Immature natural killer cell (primary cell): ENCODE measurements at regions not wholly inside any gene's neighbourhood (a gene's known extent, or its start where the extent isn't known, plus 50 kb on each side); places are given as distances from the start of the nearest gene placed in this dataset.

Source experiments
- DNase-seq, 3 donors: peaks; one replicate each; pipeline ENCODE4 v3.0.0; 2022; ENCODE audit warnings: mixed read lengths in 1 of 3
- H3K27ac Mint-ChIP-seq, 6 donors: one replicate each; pipeline ENCODE4 v1.8.0; 2020; ENCODE audit warnings: mixed read lengths in 6 of 6, mild to moderate bottlenecking in 5 of 6, inconsistent platforms in 4 of 6, moderate library complexity in 3 of 6
- H3K27me3 Mint-ChIP-seq, 3 donors: one replicate each; pipeline ENCODE4 v1.8.0; 2020 to 2021; ENCODE audit warnings: low read depth in 3 of 3, mild to moderate bottlenecking in 3 of 3, mixed read lengths in 3 of 3, moderate library complexity in 3 of 3, inconsistent platforms in 1 of 3
- H3K36me3 Mint-ChIP-seq, 3 donors: one replicate each; pipeline ENCODE4 v1.8.0; 2020; ENCODE audit warnings: mixed read lengths in 3 of 3, inconsistent platforms in 2 of 3, mild to moderate bottlenecking in 2 of 3
- H3K4me1 Mint-ChIP-seq, 2 donors: one replicate each; pipeline ENCODE4 v1.8.0; 2020; ENCODE audit warnings: inconsistent platforms in 2 of 2, mild to moderate bottlenecking in 2 of 2, mixed read lengths in 2 of 2, moderate library complexity in 1 of 2
- H3K4me3 Mint-ChIP-seq, 5 donors: one replicate each; pipeline ENCODE4 v1.8.0; 2020; ENCODE audit warnings: mild to moderate bottlenecking in 5 of 5, mixed read lengths in 5 of 5, inconsistent platforms in 3 of 5, moderate library complexity in 3 of 5
- H3K9me3 Mint-ChIP-seq, 6 donors: one replicate each; pipeline ENCODE4 v1.8.0; 2020; ENCODE audit warnings: mild to moderate bottlenecking in 6 of 6, mixed read lengths in 6 of 6, inconsistent platforms in 4 of 6, moderate library complexity in 3 of 6

DNA sequence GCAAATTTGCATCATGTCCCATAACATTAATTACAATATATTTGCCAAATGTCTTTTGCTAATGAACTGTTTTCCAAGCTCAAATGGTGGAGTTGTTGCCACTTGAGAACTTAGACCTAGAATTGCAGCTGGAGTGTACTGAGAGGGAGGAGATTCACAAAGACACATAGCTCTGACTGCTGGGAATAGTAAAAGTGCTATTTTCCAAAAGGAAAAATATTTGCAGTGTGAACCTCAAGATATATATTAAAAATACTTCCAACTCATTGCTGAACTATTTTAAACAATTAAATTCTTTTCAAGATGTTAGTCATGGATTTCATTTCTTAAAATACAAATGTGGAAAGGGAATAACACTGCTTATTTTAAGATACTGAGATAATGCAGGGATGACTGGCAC, 666.8 kb upstream of the ARPP21 start:
- Mint-ChIP-seq H3K9me3 (peaks cover 7 to 32% (median 16%) of the 10 kb centered on the region in 6 donors), H3K27ac (no peak overlapping the region), H3K36me3 (no peaks in the 10 kb centered on the region), H3K27me3 (peaks cover 0 to 2% (median 0%) of the 10 kb centered on the region in 3 donors), H3K4me3 (no peak overlapping the region), H3K4me1 (no peaks in the 10 kb centered on the region)
- DNase-seq, result no peak

DNA sequence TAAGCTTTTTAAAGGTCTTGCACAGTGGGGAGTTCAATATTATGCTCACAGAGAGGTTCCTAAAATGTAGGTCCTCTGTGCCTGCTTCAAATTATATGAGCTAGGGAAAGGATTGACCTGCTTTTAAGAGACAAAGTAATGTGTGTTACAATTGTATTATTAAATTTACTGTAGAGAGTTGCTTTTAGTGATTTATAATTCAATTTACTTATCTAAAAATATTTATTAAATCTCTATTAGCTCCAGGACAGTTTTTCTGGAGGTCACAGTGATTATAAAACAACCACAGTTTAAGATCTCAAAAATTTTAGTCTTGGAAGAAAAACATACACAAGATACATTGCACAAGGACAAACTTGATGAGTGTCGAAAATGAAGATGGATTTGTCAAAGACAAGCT, 665.7 kb upstream of the ARPP21 start:
- DNase-seq, result no peak
- Mint-ChIP-seq H3K27ac (no peak overlapping the region), H3K4me1 (no peaks in the 10 kb centered on the region), H3K9me3 (peaks cover 12 to 35% (median 21%) of the 10 kb centered on the region in 6 donors), H3K4me3 (no peak overlapping the region), H3K36me3 (no peaks in the 10 kb centered on the region), H3K27me3 (peaks cover 0 to 2% (median 0%) of the 10 kb centered on the region in 3 donors)

DNA sequence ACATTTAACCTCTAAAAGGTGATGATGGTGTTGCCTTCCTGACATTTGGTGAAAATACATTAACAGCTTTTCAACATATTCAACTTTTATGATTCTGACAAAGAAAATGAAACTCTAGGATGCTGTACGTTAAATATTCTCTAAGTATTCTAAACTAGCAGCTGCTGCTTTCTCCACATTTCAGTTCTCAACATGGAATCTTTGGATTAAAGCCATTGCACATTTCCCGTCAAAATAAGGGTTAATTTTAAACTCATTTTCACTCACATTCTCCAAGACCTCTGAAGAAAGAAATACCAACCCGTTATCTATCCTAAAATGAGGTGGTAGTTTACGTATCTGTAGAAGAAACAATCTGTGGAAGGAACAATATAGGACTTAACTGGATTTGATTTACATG, 655.7 kb upstream of the ARPP21 start:
- Mint-ChIP-seq H3K4me3 (no peak overlapping the region), H3K36me3 (no peaks in the 10 kb centered on the region), H3K9me3 (peaks cover 3 to 27% (median 12%) of the 10 kb centered on the region in 6 donors), H3K27me3 (peaks cover 0 to 2% (median 0%) of the 10 kb centered on the region in 3 donors), H3K4me1 (no peaks in the 10 kb centered on the region), H3K27ac (no peak overlapping the region)
- no peak for DNase-seq

GRCh38 chr3:34988296-34988695, 651.0 kb upstream of the ARPP21 start:
- no peaks in the 10 kb centered on the region for H3K36me3 Mint-ChIP-seq
- no peak overlapping the region for H3K4me3 Mint-ChIP-seq
- H3K9me3 Mint-ChIP-seq, result peaks cover 0 to 28% (median 10%) of the 10 kb centered on the region in 6 donors
- no peaks in the 10 kb centered on the region for H3K27me3 Mint-ChIP-seq
- DNase-seq, result no peak
- H3K4me1 Mint-ChIP-seq, result no peaks in the 10 kb centered on the region
- no peak overlapping the region for H3K27ac Mint-ChIP-seq

GRCh38 chr3:34995796-34996430, 643.4 kb upstream of the ARPP21 start:
- Mint-ChIP-seq H3K9me3 (peaks cover 0 to 8% (median 2%) of the 10 kb centered on the region in 6 donors), H3K27me3 (no peaks in the 10 kb centered on the region), H3K4me3 (no peak overlapping the region), H3K4me1 (no peaks in the 10 kb centered on the region), H3K36me3 (no peaks in the 10 kb centered on the region), H3K27ac (no peak overlapping the region)
- DNase-seq, result no peak

DNA sequence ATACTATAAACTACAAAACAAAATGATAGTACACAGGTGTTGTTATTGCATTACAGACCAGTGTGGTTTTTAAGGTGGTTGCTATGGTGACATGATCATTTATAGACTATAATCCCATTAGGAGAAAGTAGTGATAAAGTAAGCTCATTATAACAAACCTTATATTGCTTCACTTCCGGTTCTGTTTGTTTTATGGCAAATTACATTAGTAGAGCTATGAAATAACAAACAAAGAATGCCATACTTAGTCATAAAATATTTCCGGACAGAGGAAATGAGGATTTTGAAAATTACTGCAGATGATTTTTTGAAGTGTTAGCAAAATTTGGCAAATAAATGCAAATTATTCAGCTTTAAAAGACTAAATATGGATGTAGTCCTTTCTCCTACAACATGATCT, 640.4 kb upstream of the ARPP21 start:
- Mint-ChIP-seq H3K27me3 (no peaks in the 10 kb centered on the region), H3K9me3 (peaks cover 0 to 4% (median 2%) of the 10 kb centered on the region in 6 donors), H3K27ac (no peak overlapping the region), H3K36me3 (no peaks in the 10 kb centered on the region), H3K4me3 (no peak overlapping the region), H3K4me1 (no peaks in the 10 kb centered on the region)
- no peak for DNase-seq

- Mint-ChIP-seq H3K9me3 (peaks cover 2 to 12% (median 7%) of the 10 kb centered on the region in 6 donors), H3K4me1 (no peaks in the 10 kb centered on the region), H3K36me3 (peaks cover 0 to 5% (median 0%) of the 10 kb centered on the region in 3 donors), H3K4me3 (no peak overlapping the region), H3K27me3 (no peaks in the 10 kb centered on the region), H3K27ac (no peak overlapping the region)
- DNase-seq, result no peak
These were observed 627.1 kb upstream of the ARPP21 start for GRCh38 chr3:35012214-35012613.

DNA sequence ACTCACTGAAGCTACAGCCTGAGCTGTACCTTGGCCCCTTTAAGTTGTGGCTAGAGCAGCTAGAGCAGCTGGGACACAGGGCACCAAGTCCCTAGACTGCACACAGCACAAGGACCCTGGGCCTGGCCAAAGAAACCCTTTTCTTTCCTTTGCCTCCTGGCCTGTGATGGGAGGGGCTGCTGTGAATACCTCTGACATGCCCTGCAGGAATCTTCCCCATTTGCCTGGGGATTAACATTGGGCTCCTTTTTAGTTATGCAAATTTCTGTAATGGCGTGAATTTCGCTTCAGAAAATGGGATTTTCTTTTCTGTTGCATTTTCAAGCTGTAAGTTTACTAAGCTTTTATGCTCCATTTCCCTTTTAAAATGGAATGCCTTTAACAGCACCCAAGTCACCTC, 611.2 kb upstream of the ARPP21 start:
- Mint-ChIP-seq H3K4me1 (no peaks in the 10 kb centered on the region), H3K27me3 (peaks cover 0 to 3% (median 2%) of the 10 kb centered on the region in 3 donors), H3K4me3 (no peak overlapping the region), H3K27ac (no peak overlapping the region), H3K36me3 (peaks cover 0 to 4% (median 0%) of the 10 kb centered on the region in 3 donors), H3K9me3 (peaks cover 13 to 57% (median 40%) of the 10 kb centered on the region in 6 donors)
- no peak for DNase-seq

DNA sequence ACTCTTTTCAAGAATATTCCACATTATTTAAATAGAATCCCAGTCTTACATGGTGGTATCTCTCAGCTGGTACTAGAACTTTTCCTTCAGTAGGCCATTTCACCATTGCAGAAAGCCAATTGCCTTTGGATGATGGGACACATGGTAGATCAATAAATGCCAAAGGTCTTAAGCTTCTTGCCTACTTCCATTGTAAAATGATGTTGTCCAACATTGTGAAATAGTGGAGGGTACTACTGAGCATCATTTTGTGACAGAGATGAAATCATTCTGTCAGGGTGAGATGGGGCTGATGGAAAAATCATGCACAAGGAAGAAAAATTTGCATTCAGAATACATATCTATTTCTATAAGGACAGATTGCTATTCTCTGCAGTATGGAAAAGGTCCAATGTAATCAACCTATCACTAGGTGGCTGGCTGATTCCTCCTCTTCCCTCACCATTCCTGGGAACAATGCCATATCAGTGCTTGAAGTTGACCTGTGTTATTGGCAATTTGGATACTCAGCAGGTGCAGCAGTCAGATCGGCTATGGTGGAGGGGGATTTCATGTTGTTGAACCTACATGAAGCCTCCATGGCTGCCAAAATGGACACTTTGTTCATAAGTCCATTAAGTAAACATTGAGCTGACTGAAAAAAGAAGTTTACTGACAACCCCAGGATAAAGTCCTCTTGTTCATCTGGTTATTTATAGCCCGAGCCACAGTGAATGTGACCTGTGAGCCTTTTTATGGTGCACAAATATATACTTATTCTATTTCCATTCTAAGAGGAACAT, 596.9 kb upstream of the ARPP21 start:
- H3K4me1 Mint-ChIP-seq, result no peaks in the 10 kb centered on the region
- DNase-seq, result no peak
- H3K4me3 Mint-ChIP-seq, result no peak overlapping the region
- H3K27me3 Mint-ChIP-seq, result no peaks in the 10 kb centered on the region
- no peak overlapping the region for H3K27ac Mint-ChIP-seq
- peaks cover 0 to 27% (median 6%) of the 10 kb centered on the region in 6 donors for H3K9me3 Mint-ChIP-seq
- H3K36me3 Mint-ChIP-seq, result no peaks in the 10 kb centered on the region

- Mint-ChIP-seq H3K27ac (no peak overlapping the region), H3K4me3 (no peak overlapping the region), H3K9me3 (peaks cover 0 to 27% (median 5%) of the 10 kb centered on the region in 6 donors), H3K4me1 (no peaks in the 10 kb centered on the region), H3K36me3 (no peaks in the 10 kb centered on the region), H3K27me3 (no peaks in the 10 kb centered on the region)
- DNase-seq, result no peak
These were observed 596.3 kb upstream of the ARPP21 start for GRCh38 chr3:35043040-35043439.

DNA sequence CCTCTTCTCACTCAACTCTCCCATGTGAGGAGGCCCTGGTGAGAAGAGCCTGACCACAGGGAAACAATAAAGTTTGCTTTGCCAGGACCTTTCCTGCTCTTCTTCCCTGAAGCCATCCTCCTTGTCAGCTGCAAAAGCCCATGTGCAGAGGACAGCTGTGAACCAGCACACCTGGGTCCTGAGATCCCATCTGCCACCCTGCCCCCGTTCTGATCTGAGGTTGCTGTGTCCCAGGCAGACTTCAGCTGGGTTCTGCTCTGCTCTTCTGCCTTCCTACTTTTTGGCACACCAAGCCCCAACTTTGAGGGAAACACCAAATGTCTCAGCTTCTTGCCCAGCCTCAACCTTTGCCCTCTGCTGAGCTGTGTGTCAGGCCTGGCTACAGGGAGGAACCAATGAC, 595.1 kb upstream of the ARPP21 start:
- no peak for DNase-seq
- Mint-ChIP-seq H3K36me3 (no peaks in the 10 kb centered on the region), H3K4me1 (no peaks in the 10 kb centered on the region), H3K27me3 (no peaks in the 10 kb centered on the region), H3K27ac (no peak overlapping the region), H3K4me3 (no peak overlapping the region), H3K9me3 (peaks cover 0 to 22% (median 3%) of the 10 kb centered on the region in 6 donors)

DNA sequence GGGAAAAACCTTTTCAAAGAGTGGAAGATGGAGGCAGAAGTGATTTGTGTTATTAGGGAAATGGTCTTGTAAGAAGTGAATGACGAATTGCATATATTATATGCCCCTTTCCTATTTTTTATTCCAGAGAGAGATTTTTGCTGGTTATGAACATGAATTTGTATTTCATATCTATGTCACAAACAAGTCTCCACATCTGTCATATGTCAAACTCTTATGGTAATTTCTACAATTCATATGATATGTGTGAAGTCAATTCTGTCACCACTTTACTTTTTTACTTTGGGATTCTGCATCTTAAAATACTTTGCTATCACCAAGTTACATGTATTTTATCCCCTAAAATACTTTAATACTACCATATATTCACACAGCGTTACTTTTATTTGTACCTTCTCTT, 594.2 kb upstream of the ARPP21 start:
- no peaks in the 10 kb centered on the region for H3K4me1 Mint-ChIP-seq
- H3K27me3 Mint-ChIP-seq, result no peaks in the 10 kb centered on the region
- peaks cover 0 to 22% (median 3%) of the 10 kb centered on the region in 6 donors for H3K9me3 Mint-ChIP-seq
- no peaks in the 10 kb centered on the region for H3K36me3 Mint-ChIP-seq
- no peak overlapping the region for H3K27ac Mint-ChIP-seq
- no peak for DNase-seq
- H3K4me3 Mint-ChIP-seq, result no peak overlapping the region

DNA sequence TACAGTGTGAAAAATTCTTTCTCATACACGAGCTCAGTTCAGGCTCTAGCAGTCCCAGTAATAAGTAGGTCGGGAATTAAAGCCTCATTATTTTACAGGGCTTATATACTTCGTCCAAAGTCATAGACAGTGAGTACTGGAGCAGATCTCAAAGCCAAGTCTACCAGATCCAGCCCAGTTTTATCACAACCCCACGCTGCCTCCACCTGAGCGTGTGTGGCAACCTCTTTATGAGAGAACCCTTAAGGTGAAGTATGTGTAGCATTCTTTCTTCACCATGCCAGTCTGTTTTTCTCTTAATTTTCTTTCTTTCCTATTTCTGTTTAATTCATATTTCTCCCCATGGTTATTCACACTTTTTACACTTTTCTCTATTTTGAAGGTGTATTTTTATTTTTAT, 574.6 kb upstream of the ARPP21 start:
- H3K4me3 Mint-ChIP-seq, result no peak overlapping the region
- H3K36me3 Mint-ChIP-seq, result no peaks in the 10 kb centered on the region
- H3K9me3 Mint-ChIP-seq, result peaks cover 1 to 41% (median 11%) of the 10 kb centered on the region in 6 donors
- no peak for DNase-seq
- no peak overlapping the region for H3K27ac Mint-ChIP-seq
- H3K27me3 Mint-ChIP-seq, result no peaks in the 10 kb centered on the region
- no peaks in the 10 kb centered on the region for H3K4me1 Mint-ChIP-seq

- H3K27ac Mint-ChIP-seq, result no peak overlapping the region
- H3K27me3 Mint-ChIP-seq, result no peaks in the 10 kb centered on the region
- H3K4me3 Mint-ChIP-seq, result no peak overlapping the region
- H3K4me1 Mint-ChIP-seq, result no peaks in the 10 kb centered on the region
- no peaks in the 10 kb centered on the region for H3K36me3 Mint-ChIP-seq
- no peak for DNase-seq
- peaks cover 3 to 39% (median 13%) of the 10 kb centered on the region in 6 donors for H3K9me3 Mint-ChIP-seq
These were observed 573.4 kb upstream of the ARPP21 start for GRCh38 chr3:35065891-35066290.
